ENCODE measurements at regions not wholly inside any gene's neighbourhood (a gene's known extent, or its start where the extent isn't known, plus 50 kb on each side); places are given as distances from the start of the nearest gene placed in this dataset.

DNA sequence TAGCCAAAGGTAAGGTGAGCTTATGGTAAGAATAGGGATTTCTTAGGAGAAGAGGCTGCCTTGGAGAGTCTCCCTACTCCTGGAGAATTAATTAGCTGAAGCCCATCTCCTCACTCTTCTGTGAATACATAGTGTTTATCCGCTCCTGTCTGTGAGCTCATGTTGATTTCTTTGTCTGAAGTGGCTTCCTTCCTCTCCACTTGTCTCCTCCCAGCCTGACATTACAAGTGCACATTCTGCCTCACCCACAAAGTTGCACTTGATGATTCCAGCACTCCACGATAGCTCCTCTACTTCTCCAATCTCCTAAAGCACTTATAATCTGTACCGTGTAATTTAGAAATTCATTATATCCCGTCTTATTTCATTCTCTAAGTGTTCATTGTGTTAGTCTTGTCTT lies 287.2 kb downstream of the QKI start:
- H3K27me3 Mint-ChIP-seq (ENCODE audit: low read depth), result peaks cover 2% of the 10 kb centered on the region; the same call in 1 of the 2 replicates
- Histone ChIP-seq H3K9ac (ENCODE audit: extremely low read depth, insufficient read length, low read length) (no peak overlapping the region), H4K8ac (replicated peaks; ENCODE audit: insufficient read length, low read depth, low read length) (no peak overlapping the region)

More for the DNA sequence above, 287.2 kb downstream of the QKI start:
- Histone ChIP-seq H3K14ac (ENCODE audit: insufficient read depth, low read length) (no peak overlapping the region), H3K27me3 (ENCODE audit: insufficient read depth, low read length) (no peaks in the 10 kb centered on the region), H4K91ac (ENCODE audit: insufficient read length, low read depth, low read length) (no peak overlapping the region), H2BK15ac (ENCODE audit: low read depth, low read length) (no peak overlapping the region), H2BK5ac (ENCODE audit: insufficient read length, low read length) (no peak overlapping the region), H3K18ac (ENCODE audit: insufficient read length, low read depth, low read length) (no peak overlapping the region), H3K79me1 (ENCODE audit: insufficient read depth, low read depth, low read length, poor library complexity, severe bottlenecking) (no peaks in the 10 kb centered on the region), H3K4me2 (ENCODE audit: insufficient read depth, insufficient read length, low read length) (no peak overlapping the region), H3K23me2 (ENCODE audit: insufficient read length, low read depth, low read length, poor library complexity, severe bottlenecking) (no peaks in the 10 kb centered on the region), H2AK5ac (ENCODE audit: insufficient read length, low read length) (no peak overlapping the region), H2BK20ac (ENCODE audit: low read depth, low read length, poor library complexity, severe bottlenecking) (no peak overlapping the region), H3K4ac (ENCODE audit: low read depth, low read length) (no peak overlapping the region), H4K20me1 (ENCODE audit: control insufficient read depth, insufficient read depth, insufficient read length) (no peaks in the 10 kb centered on the region), H2BK12ac (ENCODE audit: insufficient read length, low read depth, low read length) (no peak overlapping the region), H3K27ac (ENCODE audit: insufficient read length, low read depth, low read length) (no peak overlapping the region), H2BK120ac (ENCODE audit: low read depth, low read length, poor library complexity, severe bottlenecking) (no peak overlapping the region), H4K5ac (ENCODE audit: insufficient read length, low read depth, low read length) (no peak overlapping the region), H3K79me2 (ENCODE audit: insufficient read depth, low read length) (no peaks in the 10 kb centered on the region), H3K56ac (ENCODE audit: insufficient read length, low read depth, low read length) (no peak overlapping the region), H2AFZ (ENCODE audit: low read length) (no peak overlapping the region), H3K9me3 (ENCODE audit: control insufficient read depth, low read depth, low read length) (no peaks in the 10 kb centered on the region), H3T11ph (ENCODE audit: low read length) (no peak overlapping the region), H3K23ac (ENCODE audit: insufficient read length, low read depth, low read length) (no peak overlapping the region), H3K4me1 (ENCODE audit: insufficient read depth, low read length) (no peaks in the 10 kb centered on the region)
- Mint-ChIP-seq H3K36me3 (ENCODE audit: insufficient read depth in 1 of 3, low read depth in 3 of 3) (no peaks in the 10 kb centered on the region; a peak in 1 of 7 replicates), H3K4me1 (peaks cover 4 to 6% of the 10 kb centered on the region in 2 experiments; a peak in 2 of 4 replicates), H3K9me3 (peaks cover 0 to 6% of the 10 kb centered on the region in 2 experiments; a peak in 2 of 5 replicates), H3K4me3 (no peak overlapping the region), H3K27ac (0 out of 7 replicates have a peak overlapping the region, but pooled peaks of 1 of the 3 experiments have one; percentile 7)
- no CpG with 5 or more reads among the region's 4 CpGs for WGBS (ENCODE audit: extremely low coverage, insufficient read length, low lambda C conversion rate)
- DNase-seq, result no peak
- no peak for TF ChIP-seq CTCF (conservative IDR thresholded peaks at IDR 0.05)

Data from H9 (cell line).